ENCODE measurements at regions not wholly inside any gene's neighbourhood (a gene's known extent, or its start where the extent isn't known, plus 50 kb on each side); places are given as distances from the start of the nearest gene placed in this dataset.
A peak's percentile ranks its signal among the peaks of the same experiment; 100 is the strongest.

GRCh38 chr2:223166983-223167650, 115.1 kb downstream of the KCNE4 start:
- RAD21 ChIA-PET (ENCODE audit: unreplicated experiment) = no interaction called here

More at GRCh38 chr2:223166983-223167650, 115.1 kb downstream of the KCNE4 start:
- Histone ChIP-seq H3K9me3 (replicated peaks; ENCODE audit: control insufficient read depth, insufficient read depth, low read length) (no peaks in the 10 kb centered on the region), H3K9ac (ENCODE audit: control insufficient read depth, insufficient read depth, low read length) (no peak overlapping the region), H3K4me2 (ENCODE audit: control insufficient read depth, insufficient read depth) (peak overlapping the region; percentile 38; the same call in 1 of the 2 replicates), H3K27me3 (replicated peaks in 1 of 2; ENCODE audit: control insufficient read depth in 2 of 2, insufficient read depth in 2 of 2, low read length in 1 of 2) (no peaks in the 10 kb centered on the region), H3K27ac (ENCODE audit: control insufficient read depth, insufficient read depth) (no peak overlapping the region), H3K79me2 (ENCODE audit: control insufficient read depth, insufficient read depth, low read length) (no peaks in the 10 kb centered on the region), H3K36me3 (ENCODE audit: control insufficient read depth in 2 of 2, insufficient read depth in 2 of 2, low read length in 1 of 2) (no peaks in the 10 kb centered on the region), H3K4me1 (ENCODE audit: control insufficient read depth, insufficient read depth, low read length) (peaks cover 7% of the 10 kb centered on the region), H3K4me3 (no peak overlapping the region), H2AFZ (ENCODE audit: control insufficient read depth, low read depth, low read length) (no peak overlapping the region), H4K20me1 (ENCODE audit: control insufficient read depth, insufficient read depth) (no peaks in the 10 kb centered on the region)
- intact Hi-C loops (cut with micrococcal nuclease; ENCODE audit: unreplicated experiment) = no loop called here
- DNase-seq (ENCODE audit: low read depth, low spot score) (peak; percentile 40), ATAC-seq (peak; percentile 77), FAIRE-seq (peak; percentile 47)
- in situ Hi-C loops (cut with MboI) = no loop called here
- TF ChIP-seq TCF7 (IDR thresholded peaks at IDR 0.05; ENCODE audit: borderline replicate concordance) (peak; percentile 77), IKZF2 (IDR thresholded peaks at IDR 0.05) (peak; percentile 57 to 62; a peak in 2 of 4 replicates), MTA3 (IDR thresholded peaks at IDR 0.05; ENCODE audit: borderline replicate concordance, low read length) (no peak), POU2F2 (IDR thresholded peaks at IDR 0.05; ENCODE audit: borderline replicate concordance, low read depth, low read length) (peak; percentile 72; the same call in 2 of the 3 replicates), ZBED1 (IDR thresholded peaks at IDR 0.05; ENCODE audit: borderline replicate concordance) (no peak), CREM (IDR thresholded peaks at IDR 0.05; ENCODE audit: low read depth) (no peak), PAX5 (IDR thresholded peaks at IDR 0.05; ENCODE audit: borderline replicate concordance, low read depth, low read length) (0 out of 2 replicates have a peak, but pooled peaks have one; percentile 30), EED (IDR thresholded peaks at IDR 0.05; ENCODE audit: low read depth) (0 out of 2 replicates have a peak, but pooled peaks have one; percentile 18), IKZF1 (conservative IDR thresholded peaks at IDR 0.05) (peak; percentile 59), NR2F1 (conservative IDR thresholded peaks at IDR 0.05) (no peak), NFIC (IDR thresholded peaks at IDR 0.05; ENCODE audit: low read depth, low read length) (peak; percentile 27; the same call in 1 of the 2 replicates), SPI1 (IDR thresholded peaks at IDR 0.05; ENCODE audit: borderline replicate concordance, insufficient read depth, low read depth, low read length) (peak; percentile 48; the same call in 1 of the 2 replicates), RUNX3 (IDR thresholded peaks at IDR 0.05; ENCODE audit: low read length) (peak; percentile 64)
- TF ChIP-seq, protein P1, sequence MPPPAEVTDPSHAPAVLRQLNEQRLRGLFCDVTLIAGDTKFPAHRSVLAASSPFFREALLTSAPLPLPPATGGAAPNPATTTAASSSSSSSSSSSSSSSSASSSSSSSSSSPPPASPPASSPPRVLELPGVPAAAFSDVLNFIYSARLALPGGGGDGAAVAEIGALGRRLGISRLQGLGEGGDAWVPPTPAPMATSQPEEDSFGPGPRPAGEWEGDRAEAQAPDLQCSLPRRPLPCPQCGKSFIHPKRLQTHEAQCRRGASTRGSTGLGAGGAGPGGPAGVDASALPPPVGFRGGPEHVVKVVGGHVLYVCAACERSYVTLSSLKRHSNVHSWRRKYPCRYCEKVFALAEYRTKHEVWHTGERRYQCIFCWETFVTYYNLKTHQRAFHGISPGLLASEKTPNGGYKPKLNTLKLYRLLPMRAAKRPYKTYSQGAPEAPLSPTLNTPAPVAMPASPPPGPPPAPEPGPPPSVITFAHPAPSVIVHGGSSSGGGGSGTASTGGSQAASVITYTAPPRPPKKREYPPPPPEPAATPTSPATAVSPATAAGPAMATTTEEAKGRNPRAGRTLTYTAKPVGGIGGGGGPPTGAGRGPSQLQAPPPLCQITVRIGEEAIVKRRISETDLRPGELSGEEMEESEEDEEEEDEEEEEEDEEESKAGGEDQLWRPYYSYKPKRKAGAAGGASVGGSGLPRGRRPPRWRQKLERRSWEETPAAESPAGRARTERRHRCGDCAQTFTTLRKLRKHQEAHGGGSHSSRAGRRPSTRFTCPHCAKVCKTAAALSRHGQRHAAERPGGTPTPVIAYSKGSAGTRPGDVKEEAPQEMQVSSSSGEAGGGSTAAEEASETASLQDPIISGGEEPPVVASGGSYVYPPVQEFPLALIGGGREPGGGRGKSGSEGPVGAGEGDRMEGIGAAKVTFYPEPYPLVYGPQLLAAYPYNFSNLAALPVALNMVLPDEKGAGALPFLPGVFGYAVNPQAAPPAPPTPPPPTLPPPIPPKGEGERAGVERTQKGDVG (CRISPR knock-in tag; IDR thresholded peaks at IDR 0.05) = no peak
- SMC1A ChIA-PET (ENCODE audit: uncharacterized antibody, unreplicated experiment) = no interaction called here
- CTCF ChIA-PET = no interaction called here
- WGBS (ENCODE audit: insufficient coverage, insufficient replicate concordance, low lambda C conversion rate, missing lambda C conversion rate) = 30% methylated on average over 6 of the region's 6 CpGs
- no TSS peak for BruUV-seq (replicated peaks)
- POLR2A ChIA-PET = no interaction called here

Data from GM12878 (cell line).